ENCODE measurements at regions not wholly inside any gene's neighbourhood (a gene's known extent, or its start where the extent isn't known, plus 50 kb on each side); places are given as distances from the start of the nearest gene placed in this dataset.
A peak's percentile ranks its signal among the peaks of the same experiment; 100 is the strongest.

DNA sequence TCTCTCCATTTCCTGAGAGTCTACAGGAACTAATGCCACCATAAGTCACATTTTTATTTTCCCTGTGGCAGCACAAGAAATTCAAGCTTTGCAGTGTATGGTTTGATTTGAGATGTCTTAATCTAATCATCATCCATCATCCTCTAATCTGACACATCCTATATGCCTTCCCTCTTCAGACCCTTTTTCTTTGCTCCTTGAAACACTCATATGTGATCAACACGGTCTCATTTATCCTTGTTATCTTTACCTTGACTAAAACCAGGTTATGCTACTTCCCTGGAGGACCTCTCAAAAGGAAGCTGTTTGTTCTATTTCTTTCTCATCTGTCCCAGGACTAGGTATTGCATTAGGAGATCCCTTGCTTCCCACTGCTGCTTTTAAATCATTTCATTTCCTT is 146.9 kb upstream of the MRPS30 start:
- DNase-seq (ENCODE audit: insufficient read length, low spot score) (no peak), FAIRE-seq (no peak)

DNA sequence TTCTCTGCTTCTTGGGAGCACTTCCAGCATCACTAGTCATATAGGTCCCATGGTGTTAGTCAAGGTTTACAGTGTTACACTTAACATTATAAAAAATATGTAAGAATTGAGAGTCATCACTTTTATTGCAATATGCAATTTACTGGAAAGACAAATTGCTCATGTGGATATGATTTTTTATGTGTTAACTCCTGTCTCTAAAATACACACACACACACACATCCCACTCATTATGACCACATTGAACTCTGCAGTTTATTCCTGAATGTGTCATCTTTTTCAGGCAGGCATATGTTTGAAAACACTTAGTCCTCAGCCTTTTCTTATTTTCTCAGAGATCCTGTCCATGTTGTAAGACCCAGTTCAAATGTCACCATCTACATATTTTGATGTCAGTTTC is 148.5 kb upstream of the MRPS30 start:
- FAIRE-seq (no peak), DNase-seq (ENCODE audit: insufficient read length, low spot score) (no peak)

DNA sequence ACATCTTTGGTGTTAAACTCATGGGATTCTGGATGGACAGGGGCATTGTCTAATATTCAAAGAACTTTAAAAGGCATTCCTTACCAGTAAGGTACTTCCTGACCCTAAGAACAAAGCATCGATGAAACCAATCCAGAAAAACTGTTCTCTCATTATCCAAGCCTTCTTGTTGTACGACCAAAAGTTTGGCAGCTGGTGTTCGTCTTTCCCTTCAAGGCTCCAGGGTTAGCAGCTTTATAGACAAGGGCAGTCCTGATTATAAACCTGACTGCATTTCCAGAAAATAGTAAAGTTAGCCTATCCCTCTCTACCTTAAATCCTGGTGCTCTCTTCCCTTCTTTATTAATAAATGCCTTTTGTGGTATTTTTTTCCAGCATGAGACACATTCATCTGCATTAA is 149.4 kb upstream of the MRPS30 start:
- FAIRE-seq (no peak), DNase-seq (ENCODE audit: insufficient read length, low spot score) (no peak)

DNA sequence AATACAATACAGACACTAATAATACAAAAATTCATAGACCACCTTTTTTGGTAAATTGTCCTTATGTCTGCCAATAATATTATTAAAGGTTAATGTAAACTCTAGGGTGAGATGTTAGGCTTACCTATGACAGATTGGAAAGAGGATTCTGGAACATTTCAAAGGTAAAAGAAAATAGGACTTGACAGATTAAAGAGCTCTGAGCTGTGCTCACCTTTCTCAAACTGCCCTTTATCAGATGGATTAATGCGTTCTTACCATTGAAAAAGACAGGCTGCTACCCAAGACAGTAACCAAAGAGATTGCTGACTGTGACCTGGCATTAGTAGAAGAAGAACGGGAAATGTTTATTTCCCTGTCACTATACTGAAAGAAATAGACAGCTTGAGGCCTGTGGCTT is 156.1 kb upstream of the MRPS30 start:
- no peak for FAIRE-seq
- no peak for DNase-seq (ENCODE audit: insufficient read length, low spot score)

DNA sequence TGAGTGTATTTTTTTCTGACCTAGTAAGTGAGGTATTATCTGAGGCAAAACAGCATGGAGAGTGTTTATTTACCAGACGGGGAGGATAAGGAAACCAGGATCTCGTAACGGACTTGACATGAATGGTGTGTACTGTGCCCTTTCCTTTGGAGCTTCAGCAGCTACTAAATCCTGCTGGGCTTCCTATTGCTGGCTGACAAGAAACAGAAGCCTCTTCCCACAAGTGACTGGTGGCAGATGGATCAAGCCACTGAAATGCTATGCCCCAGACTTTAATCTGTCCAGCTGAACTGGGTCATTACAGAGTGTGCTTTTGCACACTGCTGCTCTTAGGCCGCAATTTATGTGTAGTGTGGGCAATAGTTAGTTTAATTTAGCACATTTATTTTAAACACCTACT is 162.7 kb upstream of the MRPS30 start:
- no peak for DNase-seq (ENCODE audit: insufficient read length, low spot score)
- no peak for FAIRE-seq

DNA sequence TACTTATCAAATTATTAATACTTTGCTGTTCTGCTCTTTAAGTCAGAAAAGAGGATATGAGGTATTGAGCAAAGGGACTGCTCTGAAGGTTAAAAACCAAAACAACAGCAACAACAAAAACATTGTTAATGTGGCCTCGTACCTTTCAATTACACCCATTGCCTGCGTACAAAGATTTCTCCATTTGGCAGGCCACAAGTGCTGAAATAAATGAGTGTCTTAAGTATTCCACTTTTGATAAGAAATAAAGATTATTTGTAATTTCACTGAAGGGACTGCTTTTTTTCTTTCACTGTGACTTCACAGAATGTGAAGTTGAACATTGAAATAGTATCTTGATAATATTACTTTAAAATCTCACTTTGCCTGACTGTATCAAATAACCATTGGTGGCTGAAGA is 163.2 kb upstream of the MRPS30 start:
- DNase-seq (ENCODE audit: insufficient read length, low spot score) (no peak), FAIRE-seq (no peak)

DNA sequence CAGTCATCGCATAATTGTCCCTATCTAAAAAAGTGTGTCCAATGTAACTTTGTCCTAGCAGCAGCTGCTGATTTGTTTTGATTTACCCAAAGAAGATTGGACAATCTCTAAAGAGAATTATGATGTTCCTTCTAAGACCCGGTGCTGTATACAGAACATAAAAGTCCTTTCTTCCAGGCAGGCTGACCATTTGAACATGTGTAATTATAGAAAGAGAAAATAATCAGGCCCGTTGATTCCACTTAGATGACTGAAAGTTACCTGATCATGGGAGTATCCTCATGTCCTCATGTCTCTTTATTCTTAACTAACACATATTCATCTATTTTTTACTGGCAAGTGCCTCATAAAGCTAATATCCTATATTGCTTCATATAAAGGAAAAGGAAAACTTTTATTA is 164.1 kb upstream of the MRPS30 start:
- DNase-seq (ENCODE audit: insufficient read length, low spot score): no peak
- FAIRE-seq: no peak

DNA sequence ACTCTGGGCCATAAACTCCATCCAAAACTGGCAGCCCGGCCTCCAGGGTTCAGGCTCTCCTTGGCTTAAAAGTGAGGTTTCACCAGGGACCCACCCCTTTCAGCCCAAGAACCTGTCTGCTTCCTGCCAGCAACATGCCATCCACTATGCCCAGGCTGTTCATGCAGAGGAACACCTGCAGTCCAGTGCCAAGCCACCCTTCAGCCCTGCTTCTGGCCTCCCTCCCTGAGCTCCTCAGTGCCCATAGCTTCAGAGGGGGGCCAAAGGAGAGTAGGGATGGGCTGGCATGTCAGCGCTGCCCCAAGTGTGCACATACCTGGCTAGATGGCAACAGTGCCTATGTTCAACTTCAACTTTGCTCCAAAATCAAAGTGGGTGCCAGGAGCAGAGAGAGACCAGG is 166.9 kb upstream of the MRPS30 start:
- DNase-seq (ENCODE audit: insufficient read length, low spot score): no peak
- no peak for FAIRE-seq

DNA sequence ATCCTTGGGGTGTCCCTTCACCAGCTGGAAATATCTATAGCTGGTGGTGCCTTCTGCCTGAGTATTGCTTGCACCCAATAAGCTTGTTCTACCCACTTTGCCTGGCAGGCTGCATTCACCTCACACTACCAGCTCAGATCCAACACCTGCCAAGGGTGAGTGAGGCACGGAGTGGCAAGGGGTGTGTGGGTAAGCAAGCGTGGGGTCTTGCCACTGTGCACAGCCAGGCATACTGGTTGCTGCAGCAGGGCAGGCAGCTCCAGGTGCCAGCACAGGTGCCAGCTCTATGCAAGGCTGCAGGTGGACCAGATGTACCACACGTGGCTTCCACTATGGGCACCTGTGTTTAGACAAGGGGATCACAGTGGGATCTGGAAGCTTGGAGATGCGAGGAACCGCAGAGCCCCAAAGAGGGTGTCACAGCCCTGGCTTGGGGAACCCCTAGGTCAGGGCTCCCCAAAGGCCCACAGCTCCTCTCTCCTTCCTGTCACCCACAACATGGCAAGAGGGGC is 167.7 kb upstream of the MRPS30 start:
- no peak for FAIRE-seq
- DNase-seq (ENCODE audit: insufficient read length, low spot score): no peak

DNA sequence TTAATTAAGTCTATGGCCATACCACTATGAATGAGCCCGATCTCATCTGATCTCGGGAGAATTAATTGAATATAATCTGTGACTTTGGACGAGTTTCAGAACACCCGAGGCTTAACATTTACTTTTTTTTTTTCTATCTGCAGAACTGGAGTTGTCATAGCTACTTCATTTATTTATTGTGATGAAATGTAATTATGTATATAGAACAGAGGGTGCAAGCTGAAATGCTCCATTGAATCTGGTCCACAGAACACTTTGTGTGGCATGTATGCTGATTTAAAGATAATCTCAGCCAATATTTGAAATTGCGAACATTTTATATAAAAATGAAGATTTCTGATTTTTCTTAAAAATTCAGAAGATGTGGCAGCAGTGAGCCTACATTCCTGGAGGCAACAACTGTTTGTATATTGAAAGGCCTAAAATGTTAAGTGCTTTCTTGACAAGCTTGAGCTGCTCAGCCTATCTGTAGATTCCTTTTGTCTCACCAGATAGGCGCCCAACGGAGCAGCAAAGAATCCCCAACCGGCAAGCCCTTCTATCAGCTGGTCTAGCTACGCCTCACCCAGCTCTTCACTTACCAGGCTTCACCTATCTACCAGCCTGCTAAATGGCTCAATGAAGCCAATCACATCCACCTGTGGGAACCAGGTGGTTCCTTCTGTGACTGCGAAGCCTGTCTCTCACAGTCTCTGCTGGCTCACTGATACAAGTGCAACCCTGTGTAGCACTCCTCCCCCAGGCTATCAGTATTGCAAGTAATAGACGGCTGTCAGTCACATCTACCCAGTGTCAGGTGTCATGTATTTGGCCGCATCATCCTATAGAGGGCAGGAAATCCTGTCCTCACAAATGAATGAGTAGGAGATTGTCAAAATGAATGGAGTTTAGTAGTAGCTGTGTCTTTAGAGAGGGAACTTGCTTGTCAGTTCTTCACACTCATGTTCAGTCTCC is 170.6 kb upstream of the MRPS30 start:
- no peak for DNase-seq (ENCODE audit: insufficient read length, low spot score)

DNA sequence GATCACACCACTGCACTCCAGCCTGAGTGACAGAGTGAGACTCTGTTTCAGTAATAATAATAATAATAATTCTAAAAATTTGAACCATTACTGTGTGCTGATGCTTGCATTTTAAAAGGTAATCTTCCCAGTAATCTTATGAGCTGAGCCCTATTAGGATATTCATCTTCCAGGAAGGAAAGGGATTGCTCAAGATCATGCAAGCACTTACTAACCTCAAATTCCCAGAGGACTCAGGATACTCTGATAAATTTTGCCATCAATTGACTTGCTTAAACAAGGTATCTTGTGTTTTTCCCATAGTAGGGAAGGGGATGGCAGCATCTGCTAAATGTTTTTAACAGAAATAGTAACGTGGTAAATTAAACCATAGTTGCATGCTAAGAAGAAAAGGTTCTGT is 176.4 kb upstream of the MRPS30 start:
- no peak for FAIRE-seq
- no peak for DNase-seq (ENCODE audit: insufficient read length, low spot score)

More for the DNA sequence above, 170.6 kb upstream of the MRPS30 start:
- peak; percentile 38 for FAIRE-seq

DNA sequence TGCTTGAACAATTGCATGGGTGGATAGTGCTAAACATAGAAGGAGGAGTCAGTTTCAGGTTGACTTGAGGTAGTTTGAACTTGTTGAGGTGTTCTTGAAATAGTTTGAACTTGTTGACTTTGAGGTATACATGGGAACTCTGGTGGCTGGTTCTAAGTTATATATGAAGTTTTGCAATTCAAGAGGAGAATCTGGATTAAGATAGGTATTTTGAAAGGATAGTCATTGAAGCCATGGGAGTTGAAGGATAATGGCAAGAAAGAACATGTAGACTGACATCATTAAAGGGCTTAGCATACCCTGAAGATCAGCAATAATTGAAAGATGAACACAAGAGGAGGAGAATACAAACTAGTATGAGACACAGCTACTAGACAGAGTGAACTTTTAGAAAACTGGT is 181.9 kb upstream of the MRPS30 start:
- DNase-seq (ENCODE audit: insufficient read length, low spot score) (no peak), FAIRE-seq (no peak)

DNA sequence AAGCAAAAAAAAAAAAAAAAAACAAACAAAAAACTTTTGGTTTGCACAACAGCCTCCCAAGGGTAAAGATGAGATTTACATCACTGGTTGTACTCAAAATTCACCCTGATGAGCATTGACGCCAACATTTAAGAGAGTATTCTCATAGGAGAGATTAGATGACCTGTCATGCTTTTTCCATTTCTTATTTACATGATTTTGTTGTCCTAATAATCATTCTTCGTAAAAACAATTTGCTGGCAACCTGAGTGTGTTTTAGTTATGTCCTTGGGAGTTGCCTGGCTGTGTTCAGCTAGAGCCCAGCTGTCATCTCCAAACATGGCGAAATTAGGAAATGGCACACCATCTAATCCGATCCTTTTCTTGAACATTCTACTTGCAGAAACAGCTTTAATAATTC is 186.4 kb upstream of the MRPS30 start:
- no peak for FAIRE-seq
- DNase-seq (ENCODE audit: insufficient read length, low spot score): no peak

DNA sequence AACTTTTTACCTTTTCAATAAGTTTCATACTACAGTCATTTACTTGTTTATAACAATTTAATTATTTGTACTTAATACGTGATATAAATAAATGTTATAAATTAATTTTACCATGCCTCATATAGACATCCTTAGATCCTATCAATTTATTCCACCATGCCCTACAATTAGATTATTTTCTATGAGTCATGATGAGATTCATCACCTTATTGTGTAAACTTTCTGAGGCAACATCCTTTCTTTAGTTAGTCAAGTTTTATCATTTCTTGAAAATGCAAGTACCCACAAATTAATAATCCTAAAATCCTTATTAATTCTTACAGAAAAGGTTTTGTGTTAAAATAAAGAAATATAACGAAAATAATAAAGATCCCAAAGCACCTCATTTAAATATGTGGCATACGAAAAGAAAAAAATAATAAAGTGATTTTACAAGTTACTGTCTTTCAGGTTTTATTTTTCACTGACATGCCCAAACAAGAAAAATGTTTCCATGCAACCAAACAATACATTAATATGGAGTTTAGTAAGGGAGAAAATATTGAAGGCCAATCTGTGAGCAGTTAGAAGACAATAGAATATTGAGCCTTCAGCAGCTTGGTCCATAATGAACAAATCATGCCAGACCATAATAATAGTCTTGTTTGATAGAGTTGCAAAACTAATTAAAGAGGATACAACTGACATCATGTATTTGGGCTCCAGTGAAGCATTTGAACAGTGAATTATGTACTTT is 188.7 kb upstream of the MRPS30 start:
- no peak for FAIRE-seq
- no peak for DNase-seq (ENCODE audit: insufficient read length, low spot score)

DNA sequence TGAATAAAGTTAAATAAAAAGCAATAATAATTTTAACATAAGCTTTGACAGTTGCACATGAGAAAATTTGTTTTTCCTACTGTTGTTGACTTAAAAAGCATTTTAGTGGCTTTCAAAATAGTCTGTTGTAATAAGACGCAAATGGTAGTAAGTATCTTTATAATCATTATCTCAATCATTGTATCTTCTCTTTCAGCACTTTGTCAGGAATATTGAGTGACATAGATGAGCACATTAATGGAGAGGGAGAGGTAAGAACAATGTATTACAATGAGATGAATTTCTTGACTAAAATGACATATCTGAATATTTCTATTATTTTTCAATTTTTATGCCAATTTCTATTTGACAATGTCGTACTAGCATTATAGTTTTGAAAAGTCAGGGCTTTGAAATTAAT is 193.9 kb upstream of the MRPS30 start:
- FAIRE-seq: no peak
- no peak for DNase-seq (ENCODE audit: insufficient read length, low spot score)

DNA sequence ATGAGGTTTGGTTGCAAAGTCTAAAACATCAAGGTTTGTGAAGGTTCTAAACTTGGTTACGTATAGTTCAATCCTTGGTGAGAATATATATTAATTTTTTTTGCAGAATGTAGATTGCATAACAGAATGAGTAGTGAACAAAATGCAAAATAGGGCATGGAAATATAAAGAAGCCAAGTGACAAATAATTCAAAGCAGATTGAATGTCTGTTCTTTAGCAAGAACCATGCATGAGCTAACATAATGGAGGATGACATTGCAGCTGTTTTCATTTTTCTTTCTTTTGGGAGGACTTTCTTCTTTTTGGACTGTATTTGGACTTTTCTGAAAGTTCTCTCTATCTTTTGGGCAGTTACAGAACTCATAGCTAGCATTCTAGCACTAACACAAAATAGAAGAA is 194.8 kb upstream of the MRPS30 start:
- no peak for FAIRE-seq
- DNase-seq (ENCODE audit: insufficient read length, low spot score): no peak

DNA sequence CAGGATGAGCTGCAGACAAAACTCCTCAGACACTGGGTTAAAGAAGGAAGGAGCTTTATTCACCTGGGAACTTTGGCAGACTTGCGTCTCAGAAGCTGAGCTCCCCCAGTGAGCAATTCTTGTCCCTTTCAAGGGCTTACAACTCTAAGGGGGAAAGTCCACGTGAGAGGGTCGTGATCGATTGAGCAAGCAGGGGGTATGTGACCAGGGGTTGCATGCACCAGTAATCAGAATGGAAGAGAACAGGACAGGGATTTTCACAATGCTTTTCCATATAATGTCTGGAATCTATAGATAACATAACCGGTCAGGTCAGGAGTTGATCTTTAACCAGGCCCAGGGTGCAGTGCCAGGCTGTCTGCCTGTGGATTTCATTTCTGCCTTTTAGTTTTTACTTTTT is 202.8 kb upstream of the MRPS30 start:
- FAIRE-seq (no peak), DNase-seq (ENCODE audit: insufficient read length, low spot score) (no peak)

DNA sequence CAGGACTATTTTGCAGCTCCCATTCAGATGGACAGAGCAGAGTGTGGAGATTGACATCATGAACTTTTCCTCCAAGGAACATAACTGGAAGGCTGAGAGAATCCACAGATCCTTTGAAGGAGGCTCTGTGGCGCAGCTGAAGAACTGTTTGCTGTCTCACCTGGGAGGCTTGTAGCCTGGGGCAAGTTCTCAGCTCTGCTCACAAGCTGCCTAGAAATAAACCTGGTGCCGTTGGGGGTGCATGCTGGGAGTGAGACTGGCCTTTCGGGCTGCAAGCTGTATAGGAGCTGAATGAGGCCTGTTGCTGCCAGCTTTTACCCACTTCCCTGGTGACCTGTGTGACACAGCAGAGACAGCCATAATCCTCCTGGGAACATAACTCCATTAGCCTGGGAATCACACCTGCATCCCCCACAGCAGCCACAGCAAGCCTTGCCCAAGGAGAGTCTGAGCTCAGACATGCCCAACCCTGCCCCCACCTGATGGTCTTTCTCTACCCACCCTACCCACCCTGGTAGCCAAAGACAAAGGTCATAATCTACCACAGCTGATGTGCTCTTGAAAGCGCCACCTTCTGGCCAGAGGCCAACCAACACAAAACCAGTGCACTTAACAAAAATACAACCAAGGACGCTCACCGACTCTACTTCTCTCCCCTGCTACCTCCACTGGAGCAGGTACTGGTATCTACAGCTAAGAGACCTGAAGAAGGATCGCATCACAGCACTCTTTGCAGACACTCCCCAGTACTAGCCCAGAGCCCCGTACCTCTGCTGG is 205.1 kb upstream of the MRPS30 start:
- FAIRE-seq: no peak

DNA sequence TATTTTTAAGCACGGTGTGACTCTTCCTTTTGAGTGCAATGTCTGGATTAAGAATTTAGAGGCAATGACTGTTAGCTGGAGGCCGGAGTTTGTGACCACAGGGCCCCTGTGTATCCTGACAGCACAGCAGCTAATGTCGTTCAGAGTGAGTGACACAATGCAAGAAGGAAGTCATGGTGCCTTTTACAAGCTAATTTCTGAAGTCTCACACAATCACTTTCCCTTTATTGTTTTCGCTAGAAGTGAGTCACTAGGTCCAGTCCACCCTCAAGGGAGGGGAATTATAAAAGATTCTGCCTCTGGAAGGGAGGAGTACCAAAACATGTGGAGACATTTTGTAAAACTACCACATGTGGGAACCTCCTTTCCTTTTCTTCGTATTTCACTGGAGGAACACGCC is 185.5 kb upstream of the FGF10 start:
- DNase-seq (ENCODE audit: insufficient read length, low spot score): no peak
- no peak for FAIRE-seq

More for the DNA sequence above, 205.1 kb upstream of the MRPS30 start:
- no peak for DNase-seq (ENCODE audit: insufficient read length, low spot score)

DNA sequence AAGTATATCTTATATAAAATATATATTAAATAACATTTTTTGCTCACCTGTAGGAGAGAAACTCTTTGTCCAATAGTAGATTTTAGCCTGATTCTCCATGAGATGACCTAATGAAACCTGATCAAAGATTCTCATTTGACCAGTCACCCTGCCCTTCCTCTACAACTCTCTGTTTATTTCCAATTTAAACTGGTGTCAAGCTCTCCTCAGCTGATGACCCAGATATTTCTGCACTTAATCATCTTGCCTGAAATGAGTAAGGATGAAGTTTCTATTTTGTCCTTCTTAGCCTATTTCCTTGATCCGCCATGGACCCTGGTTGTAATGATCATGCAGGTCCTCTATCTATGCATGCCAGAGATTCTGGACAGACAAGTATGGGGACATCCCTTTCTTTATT is 179.3 kb upstream of the FGF10 start:
- no peak for FAIRE-seq
- no peak for DNase-seq (ENCODE audit: insufficient read length, low spot score)

DNA sequence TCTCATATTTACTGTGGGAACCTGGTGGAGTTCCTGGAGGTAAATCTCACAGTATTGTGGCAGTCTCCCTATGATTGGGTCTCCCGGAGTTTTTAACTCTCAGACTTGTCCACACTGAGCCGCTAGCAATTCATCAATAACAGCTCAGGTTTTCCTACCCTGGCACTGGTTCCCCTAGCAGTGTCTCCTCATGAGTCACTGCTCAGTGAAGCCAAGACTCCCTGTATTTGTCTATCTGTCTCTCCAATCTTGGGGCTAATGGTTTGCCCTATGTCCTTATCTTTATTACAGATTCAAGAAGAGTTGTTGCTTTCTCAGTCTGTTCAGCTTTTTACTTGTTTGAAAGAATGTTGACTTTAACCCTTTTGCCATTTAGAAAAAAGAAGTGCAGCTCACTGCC is 176.7 kb upstream of the FGF10 start:
- no peak for FAIRE-seq
- DNase-seq (ENCODE audit: insufficient read length, low spot score): no peak
